ENCODE measurements at regions not wholly inside any gene's neighbourhood (a gene's known extent, or its start where the extent isn't known, plus 50 kb on each side); places are given as distances from the start of the nearest gene placed in this dataset.

DNA sequence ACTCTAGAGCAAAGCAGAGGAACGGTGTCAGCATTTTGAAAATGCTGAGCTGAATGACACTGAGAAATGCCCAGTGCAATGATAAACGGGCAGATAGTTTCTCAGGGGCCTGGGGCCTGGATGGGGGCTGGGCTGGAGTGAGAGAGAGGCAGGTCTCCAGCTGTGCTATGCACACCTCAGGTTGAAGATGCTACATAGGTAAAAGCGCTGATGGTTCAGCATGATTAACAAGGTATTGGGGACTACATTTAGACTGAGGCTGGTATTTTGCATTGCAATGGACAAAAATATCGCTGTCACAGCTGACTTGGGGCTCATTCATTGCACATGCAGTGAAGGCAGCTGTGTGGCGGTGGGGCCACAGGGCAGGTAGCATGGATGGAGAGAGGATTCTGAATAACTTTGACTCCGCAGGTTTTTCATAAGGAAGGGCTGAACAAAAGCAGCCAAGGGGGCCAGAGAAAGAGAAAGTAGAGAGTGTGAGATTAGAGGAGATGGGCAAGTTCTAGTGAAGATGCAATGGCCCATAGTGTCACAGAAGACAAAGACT, 290.8 kb upstream of the ZNF32 start:
- DNase-seq = no peak
- H3K9me3 Mint-ChIP-seq = no peaks in the 10 kb centered on the region
- no peak overlapping the region for H3K27ac Mint-ChIP-seq
- no peaks in the 10 kb centered on the region for H3K36me3 Mint-ChIP-seq (ENCODE audit: low read depth)
- H3K4me3 Mint-ChIP-seq = no peak overlapping the region
- H3K4me1 Mint-ChIP-seq (ENCODE audit: low read depth) = peaks cover 10% of the 10 kb centered on the region
- CTCF ChIA-PET = no interaction called here
- intact Hi-C loops (cut with micrococcal nuclease) = no loop called here
- H3K27me3 Mint-ChIP-seq (ENCODE audit: low read depth) = peaks cover 2% of the 10 kb centered on the region

DNA sequence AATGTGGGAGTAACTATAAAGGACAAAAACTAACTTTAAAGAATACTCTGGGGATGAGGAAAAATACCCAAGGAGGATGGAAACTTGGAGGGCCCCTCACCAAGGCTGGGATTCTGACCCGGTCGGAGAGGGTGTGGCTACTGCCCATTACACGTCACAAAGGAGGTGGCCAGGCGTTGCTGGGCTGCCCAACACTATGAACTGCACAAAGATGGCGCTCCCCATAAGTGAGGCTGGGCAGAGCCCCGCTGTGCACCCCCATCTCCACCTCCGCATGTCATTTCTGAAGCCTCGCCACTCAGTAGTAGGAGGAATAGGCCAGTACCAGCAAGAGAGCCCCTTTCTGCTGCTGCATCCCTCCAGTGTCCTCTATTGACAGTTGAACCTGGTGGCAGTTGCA, 290.1 kb upstream of the ZNF32 start:
- intact Hi-C loops (cut with micrococcal nuclease) = no loop called here
- Mint-ChIP-seq H3K27me3 (ENCODE audit: low read depth) (peaks cover 2% of the 10 kb centered on the region), H3K36me3 (ENCODE audit: low read depth) (no peaks in the 10 kb centered on the region), H3K4me1 (ENCODE audit: low read depth) (peaks cover 10% of the 10 kb centered on the region), H3K4me3 (no peak overlapping the region), H3K27ac (no peak overlapping the region), H3K9me3 (no peaks in the 10 kb centered on the region)
- DNase-seq = no peak
- CTCF ChIA-PET = no interaction called here

DNA sequence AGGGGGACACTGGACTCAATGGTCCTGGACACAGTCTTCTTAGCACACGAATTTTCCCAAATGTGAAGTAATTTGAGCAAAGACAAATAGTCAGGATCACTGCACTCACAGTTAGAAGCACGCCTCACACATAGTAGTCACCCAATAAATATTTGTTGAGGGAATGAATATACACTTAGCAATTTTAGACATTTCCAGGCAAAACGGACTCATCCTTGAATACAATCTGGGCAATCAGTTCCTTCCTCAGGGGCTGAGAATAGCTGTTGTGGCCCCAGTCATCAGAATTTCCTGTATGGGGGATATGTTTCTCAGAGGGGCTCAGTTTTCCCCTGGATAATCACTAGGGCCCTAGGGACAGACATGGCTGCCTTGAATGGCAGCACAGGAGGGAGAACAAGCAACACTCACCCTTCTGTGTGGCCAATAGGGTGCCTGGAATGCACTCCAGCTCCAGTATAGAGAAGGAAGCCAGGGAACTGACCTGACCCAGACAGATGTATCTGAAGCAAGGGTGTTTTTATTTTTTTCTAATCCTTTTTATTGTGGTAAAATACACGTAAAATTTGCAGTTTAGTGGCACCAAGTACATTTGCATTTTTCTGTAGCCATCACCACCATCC, 282.7 kb upstream of the ZNF32 start:
- CTCF ChIA-PET = no interaction called here
- intact Hi-C loops (cut with micrococcal nuclease) = no loop called here
- DNase-seq = no peak

GRCh38 chr10:43930777-43931176, 282.1 kb upstream of the ZNF32 start:
- H3K4me1 Mint-ChIP-seq (ENCODE audit: low read depth) = no peaks in the 10 kb centered on the region
- intact Hi-C loops (cut with micrococcal nuclease) = no loop called here

More for the DNA sequence above, 282.7 kb upstream of the ZNF32 start:
- H3K4me1 Mint-ChIP-seq (ENCODE audit: low read depth) = no peaks in the 10 kb centered on the region
- no peaks in the 10 kb centered on the region for H3K9me3 Mint-ChIP-seq
- H3K27ac Mint-ChIP-seq = no peak overlapping the region
- no peaks in the 10 kb centered on the region for H3K36me3 Mint-ChIP-seq (ENCODE audit: low read depth)
- no peak overlapping the region for H3K4me3 Mint-ChIP-seq
- peaks cover 3% of the 10 kb centered on the region for H3K27me3 Mint-ChIP-seq (ENCODE audit: low read depth)

DNA sequence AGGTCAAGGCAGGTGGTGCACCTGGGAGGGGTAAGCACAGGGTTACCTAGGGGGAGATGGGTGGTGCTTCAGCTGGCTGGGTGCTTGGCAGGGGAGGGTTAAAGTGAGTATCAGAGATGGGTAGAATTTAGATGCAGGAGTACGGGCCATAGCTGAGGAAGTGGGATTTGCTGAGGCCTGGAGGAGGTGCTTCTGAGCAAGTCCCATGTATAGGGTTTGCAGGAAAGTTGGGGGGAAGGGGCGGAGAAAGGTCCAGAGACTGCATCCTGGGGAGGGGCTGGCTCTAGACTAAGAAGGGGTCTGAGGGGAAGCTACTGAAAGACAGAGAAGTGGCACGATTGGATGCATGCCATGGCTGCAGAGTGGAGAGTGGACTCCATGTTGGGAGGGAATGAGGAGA, 281.6 kb upstream of the ZNF32 start:
- CTCF ChIA-PET = interaction anchor here (1.0 kb wide), 1 partner anchor 240 kb away, joined by 3 read pairs; no protein-coding TSS in a partner anchor
- DNase-seq = no peak
- H3K36me3 Mint-ChIP-seq (ENCODE audit: low read depth) = no peaks in the 10 kb centered on the region
- H3K27ac Mint-ChIP-seq = no peak overlapping the region
- intact Hi-C loops (cut with micrococcal nuclease) = no loop called here
- no peaks in the 10 kb centered on the region for H3K4me1 Mint-ChIP-seq (ENCODE audit: low read depth)
- peaks cover 3% of the 10 kb centered on the region for H3K27me3 Mint-ChIP-seq (ENCODE audit: low read depth)
- no peak overlapping the region for H3K4me3 Mint-ChIP-seq
- H3K9me3 Mint-ChIP-seq = no peaks in the 10 kb centered on the region

More at GRCh38 chr10:43930777-43931176, 282.1 kb upstream of the ZNF32 start:
- CTCF ChIA-PET = interaction anchor here (1.0 kb wide), 1 partner anchor 241 kb away, joined by 3 read pairs; no protein-coding TSS in a partner anchor
- Mint-ChIP-seq H3K9me3 (no peaks in the 10 kb centered on the region), H3K4me3 (no peak overlapping the region), H3K27me3 (ENCODE audit: low read depth) (peaks cover 3% of the 10 kb centered on the region), H3K36me3 (ENCODE audit: low read depth) (no peaks in the 10 kb centered on the region), H3K27ac (no peak overlapping the region)
- no peak for DNase-seq

- Mint-ChIP-seq H3K9me3 (no peaks in the 10 kb centered on the region), H3K36me3 (ENCODE audit: low read depth) (no peaks in the 10 kb centered on the region), H3K4me1 (ENCODE audit: low read depth) (no peaks in the 10 kb centered on the region), H3K27me3 (ENCODE audit: low read depth) (peaks cover 3% of the 10 kb centered on the region), H3K27ac (no peak overlapping the region), H3K4me3 (no peak overlapping the region)
- no peak for DNase-seq
- CTCF ChIA-PET = no interaction called here
- intact Hi-C loops (cut with micrococcal nuclease) = no loop called here
These were observed 280.4 kb upstream of the ZNF32 start for GRCh38 chr10:43929122-43929521.

GRCh38 chr10:43928425-43928968, 279.8 kb upstream of the ZNF32 start:
- Mint-ChIP-seq H3K36me3 (ENCODE audit: low read depth) (no peaks in the 10 kb centered on the region), H3K4me1 (ENCODE audit: low read depth) (no peaks in the 10 kb centered on the region), H3K27me3 (ENCODE audit: low read depth) (peaks cover 3% of the 10 kb centered on the region), H3K4me3 (no peak overlapping the region), H3K27ac (no peak overlapping the region), H3K9me3 (no peaks in the 10 kb centered on the region)
- DNase-seq = no peak
- intact Hi-C loops (cut with micrococcal nuclease) = no loop called here
- CTCF ChIA-PET = no interaction called here

- Mint-ChIP-seq H3K9me3 (no peaks in the 10 kb centered on the region), H3K4me3 (no peak overlapping the region), H3K27me3 (ENCODE audit: low read depth) (peaks cover 3% of the 10 kb centered on the region), H3K4me1 (ENCODE audit: low read depth) (no peaks in the 10 kb centered on the region), H3K27ac (no peak overlapping the region), H3K36me3 (ENCODE audit: low read depth) (no peaks in the 10 kb centered on the region)
- intact Hi-C loops (cut with micrococcal nuclease) = no loop called here
- CTCF ChIA-PET = no interaction called here
- DNase-seq = no peak
These were observed 278.3 kb upstream of the ZNF32 start for GRCh38 chr10:43926875-43927406.

DNA sequence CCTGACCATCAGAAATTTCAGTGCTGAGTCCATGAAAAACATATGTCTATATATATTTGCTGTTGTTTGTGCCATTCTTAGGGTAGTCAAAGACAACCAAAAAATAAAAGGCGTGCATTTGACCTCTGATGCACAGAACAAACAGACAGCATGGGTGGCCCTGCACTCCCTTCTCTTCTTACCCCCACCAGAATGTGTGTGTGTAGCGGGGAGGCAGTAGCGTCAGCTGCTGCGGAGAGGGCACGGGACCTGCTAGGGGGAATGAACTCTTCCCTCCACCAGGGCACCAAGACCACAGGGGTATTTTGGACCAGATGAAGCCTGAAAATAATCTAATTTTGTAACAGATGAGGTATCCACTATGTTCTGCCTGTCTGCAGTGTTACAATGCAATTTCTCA, 277.7 kb upstream of the ZNF32 start:
- peaks cover 3% of the 10 kb centered on the region for H3K27me3 Mint-ChIP-seq (ENCODE audit: low read depth)
- no peaks in the 10 kb centered on the region for H3K4me1 Mint-ChIP-seq (ENCODE audit: low read depth)
- DNase-seq = no peak
- intact Hi-C loops (cut with micrococcal nuclease) = no loop called here
- no peak overlapping the region for H3K27ac Mint-ChIP-seq
- H3K9me3 Mint-ChIP-seq = no peaks in the 10 kb centered on the region
- CTCF ChIA-PET = no interaction called here
- no peak overlapping the region for H3K4me3 Mint-ChIP-seq
- H3K36me3 Mint-ChIP-seq (ENCODE audit: low read depth) = no peaks in the 10 kb centered on the region

GRCh38 chr10:43925793-43926192, 277.1 kb upstream of the ZNF32 start:
- Mint-ChIP-seq H3K27me3 (ENCODE audit: low read depth) (peaks cover 3% of the 10 kb centered on the region), H3K36me3 (ENCODE audit: low read depth) (no peaks in the 10 kb centered on the region), H3K4me3 (no peak overlapping the region), H3K27ac (no peak overlapping the region), H3K9me3 (no peaks in the 10 kb centered on the region), H3K4me1 (ENCODE audit: low read depth) (no peaks in the 10 kb centered on the region)
- DNase-seq = no peak
- CTCF ChIA-PET = no interaction called here
- intact Hi-C loops (cut with micrococcal nuclease) = no loop called here

DNA sequence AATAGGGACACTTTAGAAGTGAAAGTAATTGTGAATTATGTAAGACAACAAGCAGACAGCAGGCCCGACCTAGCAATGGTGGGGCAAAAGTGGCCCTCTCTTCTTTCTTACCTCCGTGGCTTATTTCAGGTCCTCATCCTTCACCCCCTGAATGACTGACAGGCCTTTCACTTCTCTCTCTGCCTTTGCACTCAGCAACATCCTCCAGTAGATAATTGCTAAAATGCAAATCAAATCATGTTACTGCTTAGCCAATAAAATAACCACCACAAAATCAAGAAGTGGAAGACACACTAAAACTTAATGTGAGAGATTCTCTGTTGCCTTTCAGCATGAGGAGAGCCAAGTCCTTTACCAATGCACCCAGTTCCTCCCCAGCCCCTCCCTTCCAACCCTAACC, 274.6 kb upstream of the ZNF32 start:
- H3K27me3 Mint-ChIP-seq (ENCODE audit: low read depth) = no peaks in the 10 kb centered on the region
- no peaks in the 10 kb centered on the region for H3K9me3 Mint-ChIP-seq
- CTCF ChIA-PET = no interaction called here
- H3K27ac Mint-ChIP-seq = no peak overlapping the region
- no peaks in the 10 kb centered on the region for H3K4me1 Mint-ChIP-seq (ENCODE audit: low read depth)
- intact Hi-C loops (cut with micrococcal nuclease) = no loop called here
- no peaks in the 10 kb centered on the region for H3K36me3 Mint-ChIP-seq (ENCODE audit: low read depth)
- H3K4me3 Mint-ChIP-seq = no peak overlapping the region
- DNase-seq = no peak

- DNase-seq = no peak
- Mint-ChIP-seq H3K27me3 (ENCODE audit: low read depth) (no peaks in the 10 kb centered on the region), H3K9me3 (no peaks in the 10 kb centered on the region), H3K36me3 (ENCODE audit: low read depth) (no peaks in the 10 kb centered on the region), H3K4me3 (no peak overlapping the region), H3K4me1 (ENCODE audit: low read depth) (no peaks in the 10 kb centered on the region), H3K27ac (no peak overlapping the region)
- CTCF ChIA-PET = no interaction called here
- intact Hi-C loops (cut with micrococcal nuclease) = no loop called here
These were observed 273.9 kb upstream of the ZNF32 start for GRCh38 chr10:43922335-43923280.

Data from activated naive CD4-positive, alpha-beta T cell treated with anti-CD3 and anti-CD28 coated beads for 36 hours (primary cell).